H9 (cell line): ENCODE measurements at regions not wholly inside any gene's neighbourhood (a gene's known extent, or its start where the extent isn't known, plus 50 kb on each side); places are given as distances from the start of the nearest gene placed in this dataset.

ENCODE experiments used
- DNase-seq: peaks from one replicate; pipeline ENCODE4 v3.0.0-alpha.2; 2017
- H2AFZ ChIP-seq: one replicate; pipeline ENCODE4 v1.6.1; 2013; ENCODE audit warnings: mild to moderate bottlenecking, low read length, control low read depth, moderate library complexity
- H2AK5ac ChIP-seq: 2 replicates; pipeline ENCODE4 v1.6.1; 2013; ENCODE audit warnings: low read length, control low read depth, mixed read lengths; ENCODE audit not compliant: insufficient read length
- H2BK120ac ChIP-seq: one replicate; pipeline ENCODE4 v1.6.1; 2013; ENCODE audit warnings: low read depth, mild to moderate bottlenecking, low read length, control low read depth, inconsistent platforms; ENCODE audit not compliant: poor library complexity, severe bottlenecking
- H2BK12ac ChIP-seq: 2 replicates; pipeline ENCODE4 v1.6.1; 2013; ENCODE audit warnings: low read length, control low read depth, mixed read lengths, low read depth; ENCODE audit not compliant: insufficient read length
- H2BK15ac ChIP-seq: 2 replicates; pipeline ENCODE4 v1.6.1; 2013; ENCODE audit warnings: low read depth, low read length, control low read depth
- H2BK20ac ChIP-seq: one replicate; pipeline ENCODE4 v1.6.1; 2013; ENCODE audit warnings: low read depth, mild to moderate bottlenecking, low read length, control low read depth, inconsistent platforms; ENCODE audit not compliant: poor library complexity, severe bottlenecking
- H2BK5ac ChIP-seq: 2 replicates; pipeline ENCODE4 v1.6.1; 2013; ENCODE audit warnings: low read length, control low read depth, mixed read lengths; ENCODE audit not compliant: insufficient read length
- H3K14ac ChIP-seq: 2 replicates; pipeline ENCODE4 v1.6.1; 2013; ENCODE audit warnings: low read length, control low read depth; ENCODE audit not compliant: insufficient read depth
- H3K18ac ChIP-seq: 2 replicates; pipeline ENCODE4 v1.6.1; 2013; ENCODE audit warnings: low read depth, mild to moderate bottlenecking, mixed read lengths, low read length, control low read depth; ENCODE audit not compliant: insufficient read length
- H3K23ac ChIP-seq: 2 replicates; pipeline ENCODE4 v1.6.1; 2013; ENCODE audit warnings: low read length, control low read depth, mixed read lengths, low read depth; ENCODE audit not compliant: insufficient read length
- H3K23me2 ChIP-seq: 2 replicates; pipeline ENCODE4 v1.6.1; 2013; ENCODE audit warnings: low read depth, mild to moderate bottlenecking, mixed read lengths, low read length, control low read depth; ENCODE audit not compliant: insufficient read length, poor library complexity, severe bottlenecking
- H3K27ac ChIP-seq: 2 replicates; pipeline ENCODE4 v1.5.1; 2013; ENCODE audit warnings: low read length, control low read depth, mixed read lengths, low read depth; ENCODE audit not compliant: insufficient read length
- H3K27me3 ChIP-seq: 2 replicates; pipeline ENCODE4 v1.6.1; 2013; ENCODE audit warnings: low read length, control low read depth, inconsistent platforms; ENCODE audit not compliant: insufficient read depth
- H3K4ac ChIP-seq: 2 replicates; pipeline ENCODE4 v1.6.1; 2013; ENCODE audit warnings: low read depth, mild to moderate bottlenecking, control low read depth, inconsistent platforms, low read length, moderate library complexity
- H3K4me1 ChIP-seq: 2 replicates; pipeline ENCODE4 v1.6.1; 2013; ENCODE audit warnings: low read length, control low read depth, inconsistent platforms; ENCODE audit not compliant: insufficient read depth
- H3K4me2 ChIP-seq: 2 replicates; pipeline ENCODE4 v1.6.1; 2013; ENCODE audit warnings: low read length, control low read depth, mixed read lengths; ENCODE audit not compliant: insufficient read length, insufficient read depth
- H3K56ac ChIP-seq: 2 replicates; pipeline ENCODE4 v1.6.1; 2013; ENCODE audit warnings: low read depth, mild to moderate bottlenecking, mixed read lengths, low read length, control low read depth; ENCODE audit not compliant: insufficient read length
- H3K79me1 ChIP-seq: 2 replicates; pipeline ENCODE4 v1.6.1; 2013; ENCODE audit warnings: low read depth, mild to moderate bottlenecking, moderate library complexity, low read length, control low read depth, inconsistent platforms; ENCODE audit not compliant: insufficient read depth, poor library complexity, severe bottlenecking
- H3K79me2 ChIP-seq: 2 replicates; pipeline ENCODE4 v1.6.1; 2013; ENCODE audit warnings: low read length, control low read depth, inconsistent platforms; ENCODE audit not compliant: insufficient read depth
- H3K9ac ChIP-seq: 2 replicates; pipeline ENCODE4 v1.6.1; 2013; ENCODE audit warnings: low read length, control low read depth, mixed read lengths; ENCODE audit not compliant: insufficient read length; ENCODE audit errors: extremely low read depth
- H3K9me3 ChIP-seq: one replicate; pipeline ENCODE4 v1.6.1; 2013; ENCODE audit warnings: low read depth, low read length, inconsistent platforms; ENCODE audit not compliant: control insufficient read depth
- H3T11ph ChIP-seq: one replicate; pipeline ENCODE4 v1.6.1; 2013; ENCODE audit warnings: mild to moderate bottlenecking, low read length, control low read depth, inconsistent platforms
- H4K20me1 ChIP-seq: one replicate; pipeline ENCODE4 v1.6.1; 2013; ENCODE audit not compliant: control insufficient read depth, insufficient read length, insufficient read depth
- H4K5ac ChIP-seq: 2 replicates; pipeline ENCODE4 v1.6.1; 2013; ENCODE audit warnings: low read depth, mild to moderate bottlenecking, mixed read lengths, low read length, control low read depth; ENCODE audit not compliant: insufficient read length
- H4K8ac ChIP-seq: replicated peaks from 2 replicates; pipeline ENCODE4 v1.6.1; 2013; ENCODE audit warnings: low read length, control low read depth, mixed read lengths, low read depth; ENCODE audit not compliant: insufficient read length
- H4K91ac ChIP-seq: 2 replicates; pipeline ENCODE4 v1.6.1; 2013; ENCODE audit warnings: low read depth, mild to moderate bottlenecking, moderate library complexity, mixed read lengths, low read length, control low read depth; ENCODE audit not compliant: insufficient read length
- H3K27ac Mint-ChIP-seq, 3 experiments: 2 replicates in 2 of 3; 3 replicates in 1 of 3; pipeline ENCODE4 v1.8.0; 2020 to 2021; ENCODE audit warnings: mixed read lengths in 3 of 3, mild to moderate bottlenecking in 1 of 3, moderate library complexity in 1 of 3
- H3K27me3 Mint-ChIP-seq: 2 replicates; pipeline ENCODE4 v1.8.0; 2021; ENCODE audit warnings: low read depth, mild to moderate bottlenecking, moderate library complexity, mixed read lengths
- H3K36me3 Mint-ChIP-seq, 3 experiments: 2 replicates in 2 of 3; 3 replicates in 1 of 3; pipeline ENCODE4 v1.8.0; 2020 to 2021; ENCODE audit warnings: low read depth in 3 of 3, mixed read lengths in 3 of 3; ENCODE audit not compliant: insufficient read depth in 1 of 3
- H3K4me1 Mint-ChIP-seq, 2 experiments: 2 replicates each; pipeline ENCODE4 v1.8.0; 2020; ENCODE audit warnings: mixed read lengths in 2 of 2
- H3K4me3 Mint-ChIP-seq, 2 experiments: 2 replicates in 1 of 2; 3 replicates in 1 of 2; pipeline ENCODE4 v1.8.0; 2020 to 2021; ENCODE audit warnings: mild to moderate bottlenecking in 2 of 2, mixed read lengths in 2 of 2, moderate library complexity in 1 of 2
- H3K9me3 Mint-ChIP-seq, 2 experiments: 2 replicates in 1 of 2; 3 replicates in 1 of 2; pipeline ENCODE4 v1.8.0; 2020; ENCODE audit warnings: mild to moderate bottlenecking in 2 of 2, mixed read lengths in 2 of 2, moderate library complexity in 1 of 2
- WGBS: extraction: QIAGEN DNeasy Blood & Tissue Kit; methylation state at CpG from one replicate; pipeline ENCODE4 v1.1.7; 2013; ENCODE audit warnings: missing lambda C conversion rate, low lambda C conversion rate, mixed read lengths; ENCODE audit not compliant: insufficient read length; ENCODE audit errors: extremely low coverage; 5-methylcytosine and 5-hydroxymethylcytosine counted together
- TF ChIP-seq, protein P1 (sequence below): fragments of 200-600 bp; sonication (generic); conservative IDR thresholded peaks from 3 replicates; pipeline ENCODE4 v1.8.0; 2021; ENCODE audit warnings: antibody characterized with exemption, mild to moderate bottlenecking

GRCh38 chr5:138698713-138699112 lies 54.5 kb upstream of the CTNNA1 start:
- no peak for DNase-seq
- Histone ChIP-seq H2BK120ac (no peak overlapping the region), H4K8ac (no peak overlapping the region), H2BK15ac (no peak overlapping the region), H3T11ph (no peak overlapping the region), H4K91ac (no peak overlapping the region), H3K79me1 (no peaks in the 10 kb centered on the region), H2BK20ac (no peak overlapping the region), H2BK5ac (no peak overlapping the region), H2AK5ac (no peak overlapping the region), H3K14ac (no peak overlapping the region), H3K27me3 (no peaks in the 10 kb centered on the region), H3K4me2 (no peak overlapping the region), H3K27ac (no peak overlapping the region), H3K56ac (no peak overlapping the region), H3K23ac (no peak overlapping the region), H3K9ac (no peak overlapping the region), H2BK12ac (no peak overlapping the region), H3K23me2 (no peaks in the 10 kb centered on the region), H3K4ac (no peak overlapping the region), H4K20me1 (no peaks in the 10 kb centered on the region), H3K4me1 (0 out of 2 replicates have a peak, but pooled peaks cover 3% of the 10 kb centered on the region), H3K18ac (no peak overlapping the region), H2AFZ (no peak overlapping the region), H3K9me3 (no peaks in the 10 kb centered on the region), H3K79me2 (no peaks in the 10 kb centered on the region), H4K5ac (no peak overlapping the region)
- no peaks in the 10 kb centered on the region; a peak in 1 of 7 replicates for H3K36me3 Mint-ChIP-seq
- TF ChIP-seq, protein P1, sequence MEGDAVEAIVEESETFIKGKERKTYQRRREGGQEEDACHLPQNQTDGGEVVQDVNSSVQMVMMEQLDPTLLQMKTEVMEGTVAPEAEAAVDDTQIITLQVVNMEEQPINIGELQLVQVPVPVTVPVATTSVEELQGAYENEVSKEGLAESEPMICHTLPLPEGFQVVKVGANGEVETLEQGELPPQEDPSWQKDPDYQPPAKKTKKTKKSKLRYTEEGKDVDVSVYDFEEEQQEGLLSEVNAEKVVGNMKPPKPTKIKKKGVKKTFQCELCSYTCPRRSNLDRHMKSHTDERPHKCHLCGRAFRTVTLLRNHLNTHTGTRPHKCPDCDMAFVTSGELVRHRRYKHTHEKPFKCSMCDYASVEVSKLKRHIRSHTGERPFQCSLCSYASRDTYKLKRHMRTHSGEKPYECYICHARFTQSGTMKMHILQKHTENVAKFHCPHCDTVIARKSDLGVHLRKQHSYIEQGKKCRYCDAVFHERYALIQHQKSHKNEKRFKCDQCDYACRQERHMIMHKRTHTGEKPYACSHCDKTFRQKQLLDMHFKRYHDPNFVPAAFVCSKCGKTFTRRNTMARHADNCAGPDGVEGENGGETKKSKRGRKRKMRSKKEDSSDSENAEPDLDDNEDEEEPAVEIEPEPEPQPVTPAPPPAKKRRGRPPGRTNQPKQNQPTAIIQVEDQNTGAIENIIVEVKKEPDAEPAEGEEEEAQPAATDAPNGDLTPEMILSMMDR = no peak
- H3K9me3 Mint-ChIP-seq = no peaks in the 10 kb centered on the region
- no CpG with 5 or more reads among the region's 5 CpGs for WGBS
- H3K27me3 Mint-ChIP-seq = no peaks in the 10 kb centered on the region
- no peak overlapping the region; a peak in 1 of 7 replicates for H3K27ac Mint-ChIP-seq
- H3K4me1 Mint-ChIP-seq = peaks cover 8 to 22% of the 10 kb centered on the region in 2 experiments
- no peak overlapping the region for H3K4me3 Mint-ChIP-seq
